ENCODE measurements at regions not wholly inside any gene's neighbourhood (a gene's known extent, or its start where the extent isn't known, plus 50 kb on each side); places are given as distances from the start of the nearest gene placed in this dataset.

GRCh38 chr2:64914735-64915509, 74.3 kb upstream of the SLC1A4 start:
- POLR2A ChIA-PET, result interaction anchor here (0.6 kb wide), 1 partner anchor 7 kb away, joined by 3 read pairs; no protein-coding TSS in a partner anchor
- Histone ChIP-seq H3K27ac (ENCODE audit: extremely low read depth, low read depth, low read length) (no peak overlapping the region), H3K9me3 (ENCODE audit: control insufficient read depth, insufficient read depth, low read depth, low read length) (no peaks in the 10 kb centered on the region), H3K4me1 (ENCODE audit: control insufficient read depth, insufficient read depth, low read length) (no peaks in the 10 kb centered on the region; the same call in 1 of the 2 replicates), H3K4me3 (ENCODE audit: low read depth, low read length) (no peak overlapping the region), H3K36me3 (ENCODE audit: control insufficient read depth in 2 of 2, insufficient read depth in 1 of 2, low read length in 2 of 2) (no peaks in the 10 kb centered on the region)
- CTCF ChIA-PET, result interaction anchor here (0.5 to 1.1 kb wide), 12 partner anchors 9 to 585 kb away, joined by 3 to 5 read pairs (median 3); no protein-coding TSS in a partner anchor
- TF ChIP-seq ZNF24 (tag by site-specific recombination; IDR thresholded peaks at IDR 0.05) (no peak), ZBTB49 (tag by site-specific recombination; IDR thresholded peaks at IDR 0.05; ENCODE audit: low read depth) (no peak), ZNF626 (tag by site-specific recombination; IDR thresholded peaks at IDR 0.05) (no peak), ZIC2 (tag by site-specific recombination; IDR thresholded peaks at IDR 0.05) (no peak), ZNF561 (tag by site-specific recombination; IDR thresholded peaks at IDR 0.05; ENCODE audit: borderline replicate concordance) (no peak), ZFP69B (tag by site-specific recombination; IDR thresholded peaks at IDR 0.05) (no peak), ZNF473 (tag by site-specific recombination; IDR thresholded peaks at IDR 0.05) (no peak), PATZ1 (tag by site-specific recombination; IDR thresholded peaks at IDR 0.05) (no peak), ZNF692 (tag by site-specific recombination; IDR thresholded peaks at IDR 0.05) (0 out of 2 replicates have a peak, but pooled peaks have one; percentile 30), AEBP2 (tag by site-specific recombination; IDR thresholded peaks at IDR 0.05; ENCODE audit: borderline replicate concordance) (no peak), ZNF610 (tag by site-specific recombination; IDR thresholded peaks at IDR 0.05; ENCODE audit: borderline replicate concordance) (no peak), ZNF701 (tag by site-specific recombination; IDR thresholded peaks at IDR 0.05) (no peak), ZNF169 (tag by site-specific recombination; IDR thresholded peaks at IDR 0.05) (no peak), ZNF138 (tag by site-specific recombination; IDR thresholded peaks at IDR 0.05; ENCODE audit: borderline replicate concordance) (no peak), SCRT2 (tag by site-specific recombination; IDR thresholded peaks at IDR 0.05) (0 out of 2 replicates have a peak, but pooled peaks have one; percentile 24)

- Histone ChIP-seq H3K9me3 (ENCODE audit: control insufficient read depth, insufficient read depth, low read depth, low read length) (no peaks in the 10 kb centered on the region), H3K27ac (ENCODE audit: extremely low read depth, low read depth, low read length) (no peak overlapping the region), H3K4me3 (ENCODE audit: low read depth, low read length) (no peak overlapping the region), H3K4me1 (ENCODE audit: control insufficient read depth, insufficient read depth, low read length) (no peaks in the 10 kb centered on the region; the same call in 1 of the 2 replicates), H3K36me3 (ENCODE audit: control insufficient read depth in 2 of 2, insufficient read depth in 1 of 2, low read length in 2 of 2) (no peaks in the 10 kb centered on the region)
- ChIA-PET POLR2A (no interaction called here), CTCF (interaction anchor here (0.5 to 1.3 kb wide), 7 partner anchors 9 to 585 kb away, joined by 3 to 5 read pairs (median 3); no protein-coding TSS in a partner anchor)
- no peak for TF ChIP-seq ZBTB11 (tag by site-specific recombination; conservative IDR thresholded peaks at IDR 0.05; ENCODE audit: low read depth)
- TF ChIP-seq ZNF664 (tag by site-specific recombination; IDR thresholded peaks at IDR 0.05), result no peak
- TF ChIP-seq ZNF26 (tag by site-specific recombination; IDR thresholded peaks at IDR 0.05), result no peak
- no peak for TF ChIP-seq IKZF3 (tag by site-specific recombination; IDR thresholded peaks at IDR 0.05)
- no peak for TF ChIP-seq ZNF792 (tag by site-specific recombination; IDR thresholded peaks at IDR 0.05)
- TF ChIP-seq OSR2 (tag by site-specific recombination; IDR thresholded peaks at IDR 0.05), result no peak
- TF ChIP-seq ZSCAN23 (tag by site-specific recombination; IDR thresholded peaks at IDR 0.05), result no peak
Observed at GRCh38 chr2:64915510-64915900, 73.7 kb upstream of the SLC1A4 start.

Data from HEK293 (cell line).